HG03097 (cell line): ENCODE measurements at regions not wholly inside any gene's neighbourhood (a gene's known extent, or its start where the extent isn't known, plus 50 kb on each side); places are given as distances from the start of the nearest gene placed in this dataset.
"Not testable (repeated sequence)": the region's sequence is repeated elsewhere in the genome, so short reads cannot be mapped to it uniquely, and the experiment has no call there.

Experiments
- ATAC-seq: cut with Tn5 transposase; IDR thresholded peaks from one replicate; pipeline ENCODE4 v1.9.1; 2021; ENCODE audit not compliant: unreplicated experiment, low FRiP score

- ATAC-seq = no peak
Measured at GRCh38 chr2:185628985-185629384, 109.6 kb upstream of the FSIP2 start.

GRCh38 chr2:185633621-185634020 lies 105.0 kb upstream of the FSIP2 start:
- ATAC-seq = no peak

GRCh38 chr2:185638771-185639170 lies 99.8 kb upstream of the FSIP2 start:
- no peak for ATAC-seq

GRCh38 chr2:185640588-185640987 lies 98.0 kb upstream of the FSIP2 start:
- ATAC-seq = no peak

GRCh38 chr2:185643434-185643833 lies 95.2 kb upstream of the FSIP2 start:
- no peak for ATAC-seq

GRCh38 chr2:185644828-185645227 lies 93.8 kb upstream of the FSIP2 start:
- no peak for ATAC-seq

- ATAC-seq = no peak
Measured at GRCh38 chr2:185645529-185645928, 93.1 kb upstream of the FSIP2 start.

- ATAC-seq = no peak
Measured at GRCh38 chr2:185658750-185659149, 79.9 kb upstream of the FSIP2 start.

GRCh38 chr2:185663811-185664210 lies 74.8 kb upstream of the FSIP2 start:
- ATAC-seq = no peak

- ATAC-seq = no peak
Measured at GRCh38 chr2:185664384-185664783, 74.2 kb upstream of the FSIP2 start.

GRCh38 chr2:185665251-185665814 lies 73.3 kb upstream of the FSIP2 start:
- no peak for ATAC-seq

- no peak for ATAC-seq
Measured at GRCh38 chr2:185667452-185667851, 71.2 kb upstream of the FSIP2 start.

GRCh38 chr2:185668710-185669109 lies 69.9 kb upstream of the FSIP2 start:
- ATAC-seq = no peak

GRCh38 chr2:185674232-185674631 lies 64.4 kb upstream of the FSIP2 start:
- no peak for ATAC-seq

- ATAC-seq = no peak
Measured at GRCh38 chr2:185676316-185676715, 62.3 kb upstream of the FSIP2 start.

- not testable (repeated sequence) for ATAC-seq
Measured at GRCh38 chr2:185687001-185687400, 51.6 kb upstream of the FSIP2 start.

GRCh38 chr2:185687967-185688366 lies 50.6 kb upstream of the FSIP2 start:
- no peak for ATAC-seq
